PC-3 (cell line): ENCODE measurements at regions not wholly inside any gene's neighbourhood (a gene's known extent, or its start where the extent isn't known, plus 50 kb on each side); places are given as distances from the start of the nearest gene placed in this dataset.

Source experiments
- ATAC-seq: fragments of 200-7000 bp; cut with Tn5 transposase; 2 replicates; pipeline ENCODE4 v1.9.1; 2020; ENCODE audit warnings: mild to moderate bottlenecking, moderate library complexity
- BruUV-seq: library from RNA; stranded (reverse); fragments of 400-500 nt; replicated peaks from 2 replicates; lab custom pipeline; 2021; lab: Mats Ljungman, UMichigan
- CTCF ChIA-PET: fragments of 300-600 bp; sonication (Branson Sonifier 250); formaldehyde crosslinking; loops from one replicate; lab custom pipeline; 2022; ENCODE audit warnings: antibody characterized with exemption; lab: Charles Lee
- POLR2A ChIA-PET: fragments of 300-600 bp; sonication (Branson Sonifier 250); formaldehyde crosslinking; loops from one replicate; lab custom pipeline; 2022; ENCODE audit warnings: antibody characterized with exemption; ENCODE audit not compliant: unreplicated experiment; lab: Charles Lee
- DNase-seq: peaks from one replicate; pipeline ENCODE4 v3.0.0-alpha.2; 2015
- H2AFZ ChIP-seq: fragments of 300-600 bp; sonication (generic); 2 replicates; pipeline ENCODE4 v1.6.0; 2016; ENCODE audit warnings: antibody characterized with exemption, low read length
- H3F3A ChIP-seq: fragments of 300-600 bp; sonication (generic); one replicate; pipeline ENCODE4 v1.6.0; 2017; ENCODE audit warnings: antibody characterized with exemption, low read length, control low read depth, mild to moderate bottlenecking; ENCODE audit not compliant: unreplicated experiment
- H3K27ac ChIP-seq: fragments of 300-600 bp; sonication (generic); 2 replicates; pipeline ENCODE4 v1.5.1; 2016; ENCODE audit warnings: mild to moderate bottlenecking, low read length
- H3K27me3 ChIP-seq: fragments of 300-600 bp; sonication (generic); 2 replicates; pipeline ENCODE4 v1.6.1; 2016; ENCODE audit warnings: low read length, mixed read lengths
- H3K36me3 ChIP-seq: fragments of 300-600 bp; sonication (generic); 2 replicates; pipeline ENCODE4 v1.6.1; 2016; ENCODE audit warnings: low read depth, mixed run types, low read length, mixed read lengths
- H3K4me1 ChIP-seq: fragments of 300-600 bp; sonication (generic); 2 replicates; pipeline ENCODE4 v1.5.1; 2016; ENCODE audit warnings: low read length; ENCODE audit not compliant: insufficient read depth
- H3K4me2 ChIP-seq: fragments of 300-600 bp; sonication (generic); 2 replicates; pipeline ENCODE4 v1.6.0; 2016; ENCODE audit warnings: low read length
- H3K4me3 ChIP-seq: fragments of 300-600 bp; sonication (generic); 2 replicates; pipeline ENCODE4 v1.5.1; 2016; ENCODE audit warnings: mild to moderate bottlenecking, low read length, mixed read lengths
- H3K79me2 ChIP-seq: fragments of 300-600 bp; sonication (generic); 2 replicates; pipeline ENCODE4 v1.6.1; 2017; ENCODE audit warnings: low read length, mixed read lengths
- H3K9ac ChIP-seq: fragments of 300-600 bp; sonication (generic); 2 replicates; pipeline ENCODE4 v1.6.0; 2016; ENCODE audit warnings: mild to moderate bottlenecking, low read length
- H3K9me2 ChIP-seq: fragments of 300-600 bp; sonication (generic); replicated peaks from 2 replicates; pipeline ENCODE4 v1.6.1; 2016; ENCODE audit warnings: mixed run types, low read length, mixed read lengths
- H3K9me3 ChIP-seq: fragments of 300-600 bp; sonication (generic); 2 replicates; pipeline ENCODE4 v1.6.1; 2016; ENCODE audit warnings: low read length, mixed read lengths
- H4K20me1 ChIP-seq: fragments of 300-600 bp; sonication (generic); 2 replicates; pipeline ENCODE4 v1.6.1; 2016; ENCODE audit warnings: low read length, mixed read lengths
- CTCF ChIP-seq: fragments of 300-600 bp; sonication (generic); conservative IDR thresholded peaks from 2 replicates; pipeline ENCODE4 v1.5.1; 2017; ENCODE audit warnings: antibody characterized with exemption, low read depth, mild to moderate bottlenecking, low read length
- EZH2 ChIP-seq: fragments of 300-600 bp; sonication (generic); IDR thresholded peaks from one replicate; pipeline ENCODE4 v1.6.1; 2017; ENCODE audit warnings: antibody characterized with exemption, mild to moderate bottlenecking, low read length; ENCODE audit not compliant: unreplicated experiment
- EZH2phosphoT487 ChIP-seq: fragments of 300-600 bp; sonication (generic); IDR thresholded peaks from 2 replicates; pipeline ENCODE4 v1.6.1; 2018; ENCODE audit warnings: mild to moderate bottlenecking, antibody characterized with exemption, low read length, borderline replicate concordance
- intact Hi-C: fragments of 100-400 bp; cut with micrococcal nuclease; formaldehyde crosslinking; loops from 2 replicates; pipeline ENCODE4 v1.9.0; 2023

GRCh38 chr11:62026739-62027370 is 59.4 kb upstream of the FTH1 start:
- H3K9ac ChIP-seq = 0 out of 2 replicates have a peak overlapping the region, but pooled peaks have one; percentile 56
- TF ChIP-seq EZH2 = no peak
- no peak for TF ChIP-seq CTCF
- no peak for TF ChIP-seq EZH2phosphoT487
- peaks cover 4% of the 10 kb centered on the region for H3F3A ChIP-seq
- BruUV-seq = no TSS peak
- intact Hi-C loops = no loop called here
- H4K20me1 ChIP-seq = no peaks in the 10 kb centered on the region
- peaks cover 15% of the 10 kb centered on the region for H3K4me1 ChIP-seq
- H2AFZ ChIP-seq = no peak overlapping the region
- ATAC-seq = no peak
- 0 out of 2 replicates have a peak, but pooled peaks cover 4% of the 10 kb centered on the region for H3K9me3 ChIP-seq
- H3K79me2 ChIP-seq = no peaks in the 10 kb centered on the region
- CTCF ChIA-PET = no interaction called here
- H3K4me2 ChIP-seq = no peak overlapping the region
- H3K27me3 ChIP-seq = no peaks in the 10 kb centered on the region
- no peaks in the 10 kb centered on the region for H3K36me3 ChIP-seq
- H3K4me3 ChIP-seq = no peak overlapping the region
- no peak for DNase-seq
- POLR2A ChIA-PET = no interaction called here
- H3K27ac ChIP-seq = peak overlapping the region; percentile 80
- no peaks in the 10 kb centered on the region for H3K9me2 ChIP-seq

DNA sequence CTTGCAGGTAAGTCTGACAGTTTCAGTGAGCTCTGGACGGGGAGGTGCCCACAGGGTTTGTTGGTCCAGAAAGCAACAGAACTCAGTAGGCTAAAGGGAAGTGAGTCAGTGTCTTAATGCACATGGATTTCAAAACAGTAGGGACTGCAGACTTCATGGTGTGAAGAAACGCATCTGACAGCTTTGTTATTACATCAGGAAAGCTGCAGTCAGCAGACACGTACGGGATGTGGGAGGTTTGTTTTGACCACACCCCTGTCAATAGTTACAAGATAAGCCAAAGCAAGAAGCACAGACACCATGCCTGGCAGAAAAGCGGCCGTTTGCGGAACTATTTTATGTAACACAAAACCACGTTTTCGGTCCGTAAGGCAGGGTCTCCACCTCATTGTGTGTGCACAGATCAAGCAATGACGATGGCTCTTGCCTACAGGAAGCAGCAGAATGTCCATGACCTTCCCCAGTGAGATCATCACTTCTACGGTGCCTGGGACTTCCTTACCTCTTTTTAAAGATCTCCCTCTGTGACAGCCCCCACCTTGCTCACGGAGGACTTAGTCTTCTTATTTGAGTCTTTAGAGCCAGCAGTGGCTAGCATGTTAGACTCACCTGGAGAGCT is 58.2 kb upstream of the FTH1 start:
- H3K9ac ChIP-seq = peak overlapping the region; percentile 56
- TF ChIP-seq EZH2 (no peak), CTCF (no peak), EZH2phosphoT487 (no peak)

More for the DNA sequence above, 58.2 kb upstream of the FTH1 start:
- Histone ChIP-seq H3K4me2 (peak overlapping the region; percentile 54), H3K36me3 (no peaks in the 10 kb centered on the region), H3K4me3 (peak overlapping the region; percentile 16; the same call in 1 of the 2 replicates), H3K79me2 (no peaks in the 10 kb centered on the region), H2AFZ (peak overlapping the region; percentile 48), H3K9me2 (no peaks in the 10 kb centered on the region), H3K27ac (peak overlapping the region; percentile 80), H3F3A (peaks cover 4% of the 10 kb centered on the region), H3K27me3 (no peaks in the 10 kb centered on the region), H3K4me1 (peaks cover 21% of the 10 kb centered on the region), H4K20me1 (no peaks in the 10 kb centered on the region), H3K9me3 (0 out of 2 replicates have a peak, but pooled peaks cover 4% of the 10 kb centered on the region)
- ATAC-seq (peak; percentile 97), DNase-seq (peak; percentile 92)
- intact Hi-C loops = loop anchor here (1.0 kb wide), 4 partner anchors 8 to 58 kb away; partner anchors contain the start of gene FTH1
- POLR2A ChIA-PET = interaction anchor here (0.6 to 1.0 kb wide), 3 partner anchors 48 to 58 kb away, joined by 3 to 11 read pairs (median 6); partner anchors contain the start of gene FTH1
- CTCF ChIA-PET = interaction anchor here (0.7 to 1.1 kb wide), 2 partner anchors 57 kb away, joined by 3 to 4 read pairs; no protein-coding TSS in a partner anchor
- no TSS peak for BruUV-seq
